PFSK-1 (cell line): ENCODE measurements at regions not wholly inside any gene's neighbourhood (a gene's known extent, or its start where the extent isn't known, plus 50 kb on each side); places are given as distances from the start of the nearest gene placed in this dataset.

Experiments
- FOXP2 ChIP-seq: optimal IDR thresholded peaks from 2 replicates; pipeline ENCODE3; 2011; ENCODE audit warnings: borderline replicate concordance, control low read depth, inconsistent platforms; ENCODE audit not compliant: insufficient read depth; ENCODE audit errors: extremely low read length, extremely low read depth
- POLR2AphosphoS5 ChIP-seq: IDR thresholded peaks from 2 replicates; pipeline ENCODE4 v1.6.1; 2012; ENCODE audit warnings: low read depth, mild to moderate bottlenecking, control low read depth, low read length, moderate library complexity
- SIN3A ChIP-seq: IDR thresholded peaks from 2 replicates; pipeline ENCODE4 v1.6.1; 2012; ENCODE audit warnings: mild to moderate bottlenecking, low read length, moderate library complexity, borderline replicate concordance; ENCODE audit not compliant: insufficient read depth
- TAF1 ChIP-seq: IDR thresholded peaks from 2 replicates; pipeline ENCODE4 v1.6.1; 2012; ENCODE audit warnings: low read length, control low read depth, borderline replicate concordance; ENCODE audit not compliant: insufficient read depth
- TF ChIP-seq, protein P1 (sequence below), 2 experiments: IDR thresholded peaks; 2 replicates each; pipeline versions ENCODE4 v1.6.1 to v1.8.0; 2011 to 2012; ENCODE audit warnings: low read depth in 2 of 2, low read length in 2 of 2, control low read depth in 1 of 2, inconsistent platforms in 1 of 2, mild to moderate bottlenecking in 1 of 2, moderate library complexity in 1 of 2; ENCODE audit not compliant: insufficient read depth in 1 of 2

DNA sequence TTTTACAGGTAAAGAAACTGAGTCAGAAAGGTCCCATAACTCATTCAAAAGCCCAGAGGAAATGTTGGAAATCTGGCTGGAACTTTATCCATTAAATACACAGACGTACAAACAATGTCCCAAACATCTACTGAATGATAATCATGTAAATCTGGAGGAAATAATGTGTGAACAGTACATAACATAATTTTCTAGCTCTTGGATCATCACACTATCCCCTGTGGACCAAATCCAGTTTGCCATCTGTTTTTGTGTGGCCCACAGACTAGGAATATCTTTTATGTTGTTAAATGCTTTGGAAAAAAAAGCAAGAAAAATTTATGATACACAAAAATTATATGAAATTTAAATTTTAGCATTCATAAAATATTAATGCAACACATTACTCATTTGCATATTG, 389.9 kb upstream of the SOX9 start:
- TF ChIP-seq TAF1 = no peak
- no peak for TF ChIP-seq SIN3A
- TF ChIP-seq FOXP2 = no peak
- TF ChIP-seq, protein P1, sequence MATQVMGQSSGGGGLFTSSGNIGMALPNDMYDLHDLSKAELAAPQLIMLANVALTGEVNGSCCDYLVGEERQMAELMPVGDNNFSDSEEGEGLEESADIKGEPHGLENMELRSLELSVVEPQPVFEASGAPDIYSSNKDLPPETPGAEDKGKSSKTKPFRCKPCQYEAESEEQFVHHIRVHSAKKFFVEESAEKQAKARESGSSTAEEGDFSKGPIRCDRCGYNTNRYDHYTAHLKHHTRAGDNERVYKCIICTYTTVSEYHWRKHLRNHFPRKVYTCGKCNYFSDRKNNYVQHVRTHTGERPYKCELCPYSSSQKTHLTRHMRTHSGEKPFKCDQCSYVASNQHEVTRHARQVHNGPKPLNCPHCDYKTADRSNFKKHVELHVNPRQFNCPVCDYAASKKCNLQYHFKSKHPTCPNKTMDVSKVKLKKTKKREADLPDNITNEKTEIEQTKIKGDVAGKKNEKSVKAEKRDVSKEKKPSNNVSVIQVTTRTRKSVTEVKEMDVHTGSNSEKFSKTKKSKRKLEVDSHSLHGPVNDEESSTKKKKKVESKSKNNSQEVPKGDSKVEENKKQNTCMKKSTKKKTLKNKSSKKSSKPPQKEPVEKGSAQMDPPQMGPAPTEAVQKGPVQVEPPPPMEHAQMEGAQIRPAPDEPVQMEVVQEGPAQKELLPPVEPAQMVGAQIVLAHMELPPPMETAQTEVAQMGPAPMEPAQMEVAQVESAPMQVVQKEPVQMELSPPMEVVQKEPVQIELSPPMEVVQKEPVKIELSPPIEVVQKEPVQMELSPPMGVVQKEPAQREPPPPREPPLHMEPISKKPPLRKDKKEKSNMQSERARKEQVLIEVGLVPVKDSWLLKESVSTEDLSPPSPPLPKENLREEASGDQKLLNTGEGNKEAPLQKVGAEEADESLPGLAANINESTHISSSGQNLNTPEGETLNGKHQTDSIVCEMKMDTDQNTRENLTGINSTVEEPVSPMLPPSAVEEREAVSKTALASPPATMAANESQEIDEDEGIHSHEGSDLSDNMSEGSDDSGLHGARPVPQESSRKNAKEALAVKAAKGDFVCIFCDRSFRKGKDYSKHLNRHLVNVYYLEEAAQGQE (IDR thresholded peaks at IDR 0.05; ENCODE audit: insufficient read depth in 1 of 2, low read depth in 2 of 2, low read length in 2 of 2) = no peak
- TF ChIP-seq POLR2AphosphoS5 = no peak

DNA sequence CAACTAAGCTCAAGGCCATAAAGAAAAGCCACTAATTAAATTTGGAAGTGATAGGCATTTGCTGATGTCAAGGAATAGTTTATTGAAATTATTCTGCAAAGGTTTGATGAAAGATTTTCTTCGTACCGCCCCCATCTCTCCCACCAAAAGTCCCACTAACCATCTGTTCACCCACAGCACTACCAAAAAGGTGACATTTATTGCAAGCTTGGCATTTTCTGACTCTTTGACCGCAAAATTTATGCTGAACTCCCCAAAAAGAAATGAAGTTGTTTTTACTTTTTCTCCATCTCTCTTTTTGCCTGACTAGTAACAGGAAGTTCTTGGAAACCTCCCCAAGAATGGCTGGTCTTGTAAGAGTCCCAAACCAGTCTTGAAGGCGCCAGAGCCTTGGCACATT, 384.9 kb upstream of the SOX9 start:
- no peak for TF ChIP-seq POLR2AphosphoS5
- TF ChIP-seq TAF1 = no peak

DNA sequence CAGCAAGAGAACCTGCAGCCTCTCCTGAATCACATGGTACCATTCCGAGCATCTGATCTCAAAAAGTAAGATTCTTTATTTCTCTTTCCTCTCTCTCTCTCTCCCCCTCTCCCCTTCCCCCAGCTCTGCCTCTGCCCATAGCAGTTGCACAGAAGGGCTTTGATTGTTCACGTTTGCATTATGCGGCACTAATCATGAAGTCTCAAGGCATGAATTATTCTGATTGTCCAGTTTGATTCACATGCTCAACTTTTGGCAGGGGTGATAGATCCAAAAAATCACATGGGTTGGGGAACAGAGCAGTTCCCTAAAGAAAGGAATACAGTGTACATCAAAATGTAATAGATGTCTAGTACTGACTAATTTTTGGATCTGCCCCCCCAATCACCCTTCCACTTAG, 380.0 kb upstream of the SOX9 start:
- TF ChIP-seq POLR2AphosphoS5 (no peak), SIN3A (no peak), TAF1 (no peak), FOXP2 (no peak)
- TF ChIP-seq, protein P1 (IDR thresholded peaks at IDR 0.05; ENCODE audit: insufficient read depth in 1 of 2, low read depth in 2 of 2, low read length in 2 of 2) = no peak

DNA sequence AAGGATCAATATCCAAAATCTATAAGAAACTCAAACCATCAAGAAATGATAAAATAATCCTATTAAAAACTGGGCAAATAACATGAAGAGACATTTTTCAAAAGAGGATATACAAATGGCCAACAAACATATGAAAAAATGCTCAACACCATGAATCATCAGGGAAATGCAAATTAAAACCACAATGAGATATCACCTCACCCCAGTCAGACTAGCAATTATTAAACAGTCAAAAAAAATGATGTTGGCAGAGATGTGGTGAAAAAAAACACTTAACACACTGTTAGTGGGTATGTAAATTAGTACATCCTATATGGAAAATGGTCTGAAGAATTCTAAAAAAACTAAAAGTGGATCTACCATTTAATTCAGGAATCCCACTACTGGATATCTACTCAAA, 379.0 kb upstream of the SOX9 start:
- TF ChIP-seq TAF1 = no peak
- no peak for TF ChIP-seq SIN3A
- TF ChIP-seq FOXP2 = no peak
- TF ChIP-seq, protein P1 (IDR thresholded peaks at IDR 0.05; ENCODE audit: insufficient read depth in 1 of 2, low read depth in 2 of 2, low read length in 2 of 2) = no peak
- TF ChIP-seq POLR2AphosphoS5 = no peak

DNA sequence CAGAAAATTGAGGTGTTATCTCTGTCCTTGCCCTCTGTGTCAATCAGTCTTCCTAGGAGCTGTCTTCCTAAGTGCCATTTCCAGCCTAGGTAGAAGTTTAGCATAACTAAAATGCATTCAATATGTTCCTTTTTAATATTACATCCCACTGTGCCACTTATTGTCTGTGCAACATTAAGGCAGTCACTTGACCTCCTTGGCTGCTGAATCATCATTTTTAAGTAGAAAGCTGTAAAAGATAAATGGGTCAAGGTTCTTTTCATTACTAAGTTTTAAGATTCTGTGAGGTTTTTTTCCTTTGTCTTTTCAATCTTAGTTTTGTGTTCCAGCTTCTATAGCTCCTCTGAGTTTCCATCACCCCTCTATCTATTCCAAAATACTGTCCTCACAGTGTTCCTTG, 371.9 kb upstream of the SOX9 start:
- TF ChIP-seq, protein P1 (IDR thresholded peaks at IDR 0.05; ENCODE audit: insufficient read depth in 1 of 2, low read depth in 2 of 2, low read length in 2 of 2) = no peak
- no peak for TF ChIP-seq POLR2AphosphoS5
